Glutamatergic neuron (in vitro differentiated cells): ENCODE measurements at regions not wholly inside any gene's neighbourhood (a gene's known extent, or its start where the extent isn't known, plus 50 kb on each side); places are given as distances from the start of the nearest gene placed in this dataset.

ENCODE experiments used
- DNase-seq: peaks from one replicate; pipeline ENCODE4 v3.0.0; 2022
- H3K27ac Mint-ChIP-seq: one replicate; pipeline ENCODE4 v1.8.0; 2020; ENCODE audit warnings: mild to moderate bottlenecking, mixed read lengths, inconsistent platforms; ENCODE audit not compliant: unreplicated experiment
- H3K27me3 Mint-ChIP-seq: one replicate; pipeline ENCODE4 v1.8.0; 2020; ENCODE audit warnings: mild to moderate bottlenecking, moderate library complexity, mixed read lengths, inconsistent platforms; ENCODE audit not compliant: unreplicated experiment
- H3K36me3 Mint-ChIP-seq: one replicate; pipeline ENCODE4 v1.8.0; 2020; ENCODE audit warnings: mild to moderate bottlenecking, mixed read lengths, inconsistent platforms; ENCODE audit not compliant: unreplicated experiment
- H3K4me1 Mint-ChIP-seq: one replicate; pipeline ENCODE4 v1.8.0; 2020; ENCODE audit warnings: mild to moderate bottlenecking, low read depth, mixed read lengths, inconsistent platforms; ENCODE audit not compliant: unreplicated experiment
- H3K4me3 Mint-ChIP-seq: one replicate; pipeline ENCODE4 v1.8.0; 2020; ENCODE audit warnings: mild to moderate bottlenecking, mixed read lengths, inconsistent platforms; ENCODE audit not compliant: unreplicated experiment
- H3K9me3 Mint-ChIP-seq: one replicate; pipeline ENCODE4 v1.8.0; 2020; ENCODE audit warnings: mild to moderate bottlenecking, moderate library complexity, mixed read lengths, inconsistent platforms; ENCODE audit not compliant: unreplicated experiment
- TF ChIP-seq, protein P1 (sequence below): fragments of 200-600 bp; sonication (generic); IDR thresholded peaks from one replicate; pipeline ENCODE4 v1.5.0; 2021; ENCODE audit not compliant: partially characterized antibody, unreplicated experiment

GRCh38 chr19:28150129-28150528, 1062.8 kb downstream of the UQCRFS1 start:
- no peaks in the 10 kb centered on the region for H3K9me3 Mint-ChIP-seq
- no peak overlapping the region for H3K4me3 Mint-ChIP-seq
- no peak for DNase-seq
- no peaks in the 10 kb centered on the region for H3K36me3 Mint-ChIP-seq
- no peaks in the 10 kb centered on the region for H3K27me3 Mint-ChIP-seq
- H3K4me1 Mint-ChIP-seq = no peaks in the 10 kb centered on the region
- no peak overlapping the region for H3K27ac Mint-ChIP-seq
- TF ChIP-seq, protein P1, sequence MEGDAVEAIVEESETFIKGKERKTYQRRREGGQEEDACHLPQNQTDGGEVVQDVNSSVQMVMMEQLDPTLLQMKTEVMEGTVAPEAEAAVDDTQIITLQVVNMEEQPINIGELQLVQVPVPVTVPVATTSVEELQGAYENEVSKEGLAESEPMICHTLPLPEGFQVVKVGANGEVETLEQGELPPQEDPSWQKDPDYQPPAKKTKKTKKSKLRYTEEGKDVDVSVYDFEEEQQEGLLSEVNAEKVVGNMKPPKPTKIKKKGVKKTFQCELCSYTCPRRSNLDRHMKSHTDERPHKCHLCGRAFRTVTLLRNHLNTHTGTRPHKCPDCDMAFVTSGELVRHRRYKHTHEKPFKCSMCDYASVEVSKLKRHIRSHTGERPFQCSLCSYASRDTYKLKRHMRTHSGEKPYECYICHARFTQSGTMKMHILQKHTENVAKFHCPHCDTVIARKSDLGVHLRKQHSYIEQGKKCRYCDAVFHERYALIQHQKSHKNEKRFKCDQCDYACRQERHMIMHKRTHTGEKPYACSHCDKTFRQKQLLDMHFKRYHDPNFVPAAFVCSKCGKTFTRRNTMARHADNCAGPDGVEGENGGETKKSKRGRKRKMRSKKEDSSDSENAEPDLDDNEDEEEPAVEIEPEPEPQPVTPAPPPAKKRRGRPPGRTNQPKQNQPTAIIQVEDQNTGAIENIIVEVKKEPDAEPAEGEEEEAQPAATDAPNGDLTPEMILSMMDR = no peak

DNA sequence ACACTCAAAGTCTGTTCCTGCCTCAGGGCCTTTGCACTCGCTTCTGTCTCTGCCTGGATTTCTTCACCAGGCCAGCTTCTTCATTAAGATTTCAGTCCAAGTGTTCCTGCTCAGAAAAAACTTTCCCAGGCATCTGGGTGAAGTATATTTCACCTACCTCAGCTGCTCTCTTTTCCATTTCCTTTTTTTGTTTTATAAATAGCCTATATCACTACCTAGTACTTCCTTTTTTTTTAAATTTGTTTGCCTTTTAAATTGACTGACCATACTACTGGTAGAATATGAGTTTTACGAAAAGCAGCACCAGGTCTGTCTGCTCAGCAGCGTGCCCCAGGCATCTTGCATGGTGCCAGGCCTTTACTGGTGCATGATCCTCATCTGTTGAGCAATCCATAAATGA, 1064.4 kb downstream of the UQCRFS1 start:
- Mint-ChIP-seq H3K4me3 (no peak overlapping the region), H3K9me3 (no peaks in the 10 kb centered on the region), H3K36me3 (no peaks in the 10 kb centered on the region), H3K4me1 (no peaks in the 10 kb centered on the region), H3K27me3 (no peaks in the 10 kb centered on the region), H3K27ac (no peak overlapping the region)
- TF ChIP-seq, protein P1 = no peak
- no peak for DNase-seq

DNA sequence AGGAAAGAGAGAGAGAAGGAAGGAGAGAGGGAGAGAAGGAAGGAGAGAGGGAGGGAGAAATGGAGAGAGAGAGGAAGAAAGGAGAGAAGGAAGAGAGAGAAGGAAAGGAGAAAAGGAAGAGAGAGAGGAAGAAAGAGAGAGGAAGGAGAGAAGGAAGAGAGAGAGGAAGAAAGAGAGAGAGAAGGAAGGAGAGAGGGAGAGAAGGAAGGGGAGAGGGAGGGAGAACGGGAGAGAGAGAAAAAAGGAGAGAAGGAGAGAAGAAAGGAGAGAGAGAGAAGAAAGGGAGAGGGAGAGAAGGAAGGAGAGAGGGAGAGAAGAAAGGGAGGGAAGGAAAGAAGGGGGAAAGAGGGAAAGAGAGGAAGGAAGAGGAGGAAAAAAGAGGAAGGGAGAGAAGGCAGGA, 1070.7 kb downstream of the UQCRFS1 start:
- H3K9me3 Mint-ChIP-seq = no peaks in the 10 kb centered on the region
- no peak overlapping the region for H3K4me3 Mint-ChIP-seq
- H3K27ac Mint-ChIP-seq = no peak overlapping the region

GRCh38 chr19:28140201-28140600, 1072.8 kb downstream of the UQCRFS1 start:
- no peaks in the 10 kb centered on the region for H3K9me3 Mint-ChIP-seq
- no peak overlapping the region for H3K27ac Mint-ChIP-seq
- no peaks in the 10 kb centered on the region for H3K36me3 Mint-ChIP-seq
- H3K4me3 Mint-ChIP-seq = no peak overlapping the region
- no peaks in the 10 kb centered on the region for H3K27me3 Mint-ChIP-seq
- H3K4me1 Mint-ChIP-seq = no peaks in the 10 kb centered on the region
- no peak for DNase-seq
- TF ChIP-seq, protein P1 = no peak

More for the DNA sequence above, 1070.7 kb downstream of the UQCRFS1 start:
- TF ChIP-seq, protein P1 = no peak
- no peaks in the 10 kb centered on the region for H3K27me3 Mint-ChIP-seq
- no peak for DNase-seq
- H3K36me3 Mint-ChIP-seq = no peaks in the 10 kb centered on the region
- no peaks in the 10 kb centered on the region for H3K4me1 Mint-ChIP-seq

GRCh38 chr19:28137772-28138171, 1075.2 kb downstream of the UQCRFS1 start:
- Mint-ChIP-seq H3K27ac (no peak overlapping the region), H3K4me3 (no peak overlapping the region), H3K27me3 (no peaks in the 10 kb centered on the region), H3K4me1 (no peaks in the 10 kb centered on the region), H3K9me3 (peaks cover 2% of the 10 kb centered on the region), H3K36me3 (no peaks in the 10 kb centered on the region)
- TF ChIP-seq, protein P1 = no peak
- DNase-seq = no peak
